Ishikawa (cell line): ENCODE measurements at regions not wholly inside any gene's neighbourhood (a gene's known extent, or its start where the extent isn't known, plus 50 kb on each side); places are given as distances from the start of the nearest gene placed in this dataset.
A peak's percentile ranks its signal among the peaks of the same experiment; 100 is the strongest.

Source experiments
- CEBPB ChIP-seq: IDR thresholded peaks from 2 replicates; pipeline ENCODE4 v1.6.1; 2012
- CREB1 ChIP-seq: IDR thresholded peaks from 2 replicates; pipeline ENCODE4 v1.6.1; 2012; ENCODE audit warnings: low read depth
- EGR1 ChIP-seq: IDR thresholded peaks from 2 replicates; pipeline ENCODE4 v1.6.1; 2012
- EP300 ChIP-seq: IDR thresholded peaks from 2 replicates; pipeline ENCODE4 v1.6.1; 2012; ENCODE audit warnings: borderline replicate concordance
- FOXM1 ChIP-seq: IDR thresholded peaks from 2 replicates; pipeline ENCODE4 v1.6.1; 2012; ENCODE audit warnings: low read depth, borderline replicate concordance
- MAX ChIP-seq: IDR thresholded peaks from 2 replicates; pipeline ENCODE4 v1.6.1; 2012
- NFIC ChIP-seq: IDR thresholded peaks from 2 replicates; pipeline ENCODE4 v1.6.1; 2012
- RAD21 ChIP-seq: IDR thresholded peaks from 2 replicates; pipeline ENCODE4 v1.6.1; 2012; ENCODE audit warnings: low read depth
- REST ChIP-seq: IDR thresholded peaks from 2 replicates; pipeline ENCODE4 v1.6.1; 2012; ENCODE audit warnings: low read depth, mild to moderate bottlenecking
- TAF1 ChIP-seq: IDR thresholded peaks from 2 replicates; pipeline ENCODE4 v1.6.1; 2012; ENCODE audit warnings: low read depth, mild to moderate bottlenecking
- TCF12 ChIP-seq: IDR thresholded peaks from 2 replicates; pipeline ENCODE4 v1.6.1; 2012; ENCODE audit warnings: low read depth
- TEAD4 ChIP-seq: IDR thresholded peaks from 2 replicates; pipeline ENCODE4 v1.6.1; 2012
- YY1 ChIP-seq: IDR thresholded peaks from 2 replicates; pipeline ENCODE4 v1.6.1; 2012; ENCODE audit warnings: low read depth
- ZBTB7A ChIP-seq: IDR thresholded peaks from 2 replicates; pipeline ENCODE4 v1.6.1; 2012; ENCODE audit warnings: low read depth
- TF ChIP-seq, protein P1 (sequence below): IDR thresholded peaks from 2 replicates; pipeline ENCODE4 v1.6.1; 2012

DNA sequence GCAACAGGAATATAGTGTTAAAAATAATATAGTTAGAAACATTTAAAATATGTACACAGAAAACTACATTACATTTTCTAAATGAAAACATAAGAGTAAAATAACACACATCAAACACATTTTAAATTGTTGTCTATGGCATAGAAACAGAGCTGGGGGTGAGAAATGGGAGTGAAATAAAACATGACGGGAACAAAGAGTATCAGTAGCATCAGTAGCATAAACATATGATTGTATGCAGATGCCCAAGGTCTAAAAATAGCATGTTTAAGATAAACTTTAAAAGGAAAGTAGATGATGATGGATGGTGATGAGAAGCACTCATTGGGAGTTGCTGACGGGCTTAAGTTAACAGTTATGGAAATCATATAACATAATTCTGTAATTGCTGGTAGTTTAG, 1221.7 kb upstream of the SPRY2 start:
- no peak for TF ChIP-seq MAX
- TF ChIP-seq ZBTB7A: no peak
- no peak for TF ChIP-seq YY1
- TF ChIP-seq FOXM1: no peak
- no peak for TF ChIP-seq CEBPB

DNA sequence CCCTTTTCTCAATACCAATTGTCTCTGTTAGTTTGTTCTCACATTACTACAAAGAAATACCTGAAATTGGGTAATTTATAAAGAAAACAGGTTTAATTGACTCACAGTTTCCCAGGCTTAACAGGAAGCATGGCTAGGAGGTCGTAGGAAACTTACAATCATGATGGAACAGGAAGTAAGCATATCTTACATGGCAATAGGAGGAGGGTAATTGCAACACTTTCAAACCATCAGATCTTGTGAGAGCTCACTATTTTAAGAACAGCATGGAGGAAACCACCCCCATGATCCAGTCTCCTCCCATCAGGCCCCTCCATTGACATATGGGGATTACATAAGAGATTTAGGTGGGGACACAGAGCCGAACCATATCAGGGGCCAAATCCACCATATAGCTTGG, 1210.1 kb upstream of the SPRY2 start:
- no peak for TF ChIP-seq YY1
- TF ChIP-seq, protein P1, sequence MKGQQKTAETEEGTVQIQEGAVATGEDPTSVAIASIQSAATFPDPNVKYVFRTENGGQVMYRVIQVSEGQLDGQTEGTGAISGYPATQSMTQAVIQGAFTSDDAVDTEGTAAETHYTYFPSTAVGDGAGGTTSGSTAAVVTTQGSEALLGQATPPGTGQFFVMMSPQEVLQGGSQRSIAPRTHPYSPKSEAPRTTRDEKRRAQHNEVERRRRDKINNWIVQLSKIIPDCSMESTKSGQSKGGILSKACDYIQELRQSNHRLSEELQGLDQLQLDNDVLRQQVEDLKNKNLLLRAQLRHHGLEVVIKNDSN: no peak
- TF ChIP-seq TAF1: no peak
- TF ChIP-seq TCF12: no peak
- TF ChIP-seq EP300: no peak
- no peak for TF ChIP-seq RAD21
- TF ChIP-seq REST: no peak
- no peak for TF ChIP-seq MAX
- no peak for TF ChIP-seq FOXM1
- no peak for TF ChIP-seq NFIC
- TF ChIP-seq CEBPB: no peak
- TF ChIP-seq ZBTB7A: no peak
- TF ChIP-seq EGR1: no peak
- TF ChIP-seq CREB1: no peak
- no peak for TF ChIP-seq TEAD4

- TF ChIP-seq, protein P1: no peak
- TF ChIP-seq NFIC (no peak), FOXM1 (no peak), MAX (no peak), TEAD4 (no peak), RAD21 (peak; percentile 24)
These were observed 1199.9 kb upstream of the SPRY2 start for GRCh38 chr13:81540777-81541176.

DNA sequence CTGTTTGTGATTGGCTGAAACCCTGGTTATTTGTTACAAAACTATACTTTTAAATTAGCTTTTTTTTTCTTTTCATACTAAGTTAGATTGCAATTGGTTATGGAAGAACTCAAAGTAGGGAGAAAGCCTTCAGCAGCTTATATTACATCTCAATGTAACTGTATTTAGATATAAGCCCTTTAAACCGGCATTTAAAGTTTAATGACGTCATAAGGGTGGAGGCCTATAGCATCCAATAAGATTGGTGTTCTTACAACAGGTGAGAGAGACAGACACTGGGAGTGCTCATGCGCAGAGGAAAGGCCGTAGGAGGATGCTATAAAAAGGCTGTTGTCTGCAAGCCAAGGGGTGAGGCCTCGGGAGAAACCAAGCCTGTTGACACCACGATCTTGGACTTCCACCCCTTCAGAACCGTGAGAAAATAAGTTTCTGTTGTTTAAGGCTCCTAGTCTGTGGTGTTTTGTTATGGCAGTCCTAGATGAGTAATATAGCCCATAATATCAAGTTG, 1198.8 kb upstream of the SPRY2 start:
- TF ChIP-seq CREB1: no peak
- no peak for TF ChIP-seq CEBPB
- TF ChIP-seq TAF1: no peak
- no peak for TF ChIP-seq YY1
- TF ChIP-seq NFIC: no peak
- TF ChIP-seq ZBTB7A: no peak
- no peak for TF ChIP-seq MAX
- no peak for TF ChIP-seq EP300
- TF ChIP-seq RAD21: no peak
- TF ChIP-seq REST: no peak
- TF ChIP-seq, protein P1: no peak
- no peak for TF ChIP-seq FOXM1
- no peak for TF ChIP-seq TCF12
- no peak for TF ChIP-seq TEAD4
- TF ChIP-seq EGR1: no peak

GRCh38 chr13:81498969-81499368, 1158.0 kb upstream of the SPRY2 start:
- TF ChIP-seq REST (no peak), RAD21 (no peak), EP300 (no peak), NFIC (no peak), CEBPB (no peak), CREB1 (no peak), FOXM1 (no peak), TEAD4 (no peak), EGR1 (no peak), ZBTB7A (no peak), MAX (no peak), YY1 (no peak), TCF12 (no peak), TAF1 (no peak)
- TF ChIP-seq, protein P1: no peak
